SK-N-MC (cell line): ENCODE measurements at regions not wholly inside any gene's neighbourhood (a gene's known extent, or its start where the extent isn't known, plus 50 kb on each side); places are given as distances from the start of the nearest gene placed in this dataset.

Source experiments
- EZH2 ChIP-seq: fragments of 200-600 bp; sonication (generic); IDR thresholded peaks from one replicate; pipeline ENCODE4 v1.6.1; 2017; ENCODE audit warnings: antibody characterized with exemption
- POLR2AphosphoS5 ChIP-seq: IDR thresholded peaks from 2 replicates; pipeline ENCODE4 v1.6.1; 2012; ENCODE audit warnings: mild to moderate bottlenecking, low read depth, low read length, borderline replicate concordance

GRCh38 chr7:133470-133869 lies 58.9 kb upstream of the FAM20C start:
- TF ChIP-seq POLR2AphosphoS5: no peak
- TF ChIP-seq EZH2: no peak
